ENCODE measurements at regions not wholly inside any gene's neighbourhood (a gene's known extent, or its start where the extent isn't known, plus 50 kb on each side); places are given as distances from the start of the nearest gene placed in this dataset.
A peak's percentile ranks its signal among the peaks of the same experiment; 100 is the strongest.
"Not testable (repeated sequence)": the region's sequence is repeated elsewhere in the genome, so short reads cannot be mapped to it uniquely, and the experiment has no call there.

DNA sequence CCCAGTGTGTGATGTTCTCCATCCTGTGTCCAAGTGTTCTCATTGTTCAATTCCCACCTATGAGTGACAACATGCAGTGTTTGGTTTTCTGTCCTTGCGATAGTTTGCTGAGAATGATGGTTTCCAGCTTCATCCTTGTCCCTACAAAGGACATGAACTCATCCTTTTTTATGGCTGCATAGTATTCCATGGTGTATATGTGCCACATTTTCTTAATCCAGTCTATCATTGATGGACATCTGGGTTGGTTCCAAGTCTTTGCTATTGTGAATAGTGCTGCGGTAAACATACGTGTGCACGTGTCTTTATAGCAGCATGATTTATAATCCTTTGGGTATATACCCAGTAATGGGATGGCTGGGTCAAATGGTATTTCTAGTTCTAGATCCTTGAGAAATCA is 134.3 kb downstream of the CCDC71L start:
- not testable (repeated sequence) for DNase-seq (ENCODE audit: low read depth)

- DNase-seq (ENCODE audit: low read depth): no peak
Measured at GRCh38 chr7:106524690-106525059, 136.3 kb downstream of the CCDC71L start.

DNA sequence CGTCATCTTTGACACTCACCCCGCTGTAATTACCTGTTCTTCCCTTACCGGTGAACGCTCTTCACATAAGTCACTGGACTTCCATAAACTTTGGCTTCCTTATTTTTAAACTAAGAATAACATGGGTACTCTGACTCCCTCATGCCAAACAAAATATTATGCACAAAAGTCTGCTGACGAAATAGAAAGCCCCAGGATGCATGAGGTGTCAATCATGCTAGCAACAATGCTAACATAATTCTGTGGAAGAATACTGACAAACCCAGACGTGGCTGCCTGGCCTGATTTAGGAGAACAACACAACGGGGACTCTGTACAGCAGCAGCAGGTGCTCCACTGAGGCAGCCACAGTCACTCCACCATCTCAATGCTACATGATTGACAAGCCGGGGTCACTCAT is 137.5 kb downstream of the CCDC71L start:
- no peak for DNase-seq (ENCODE audit: low read depth)

DNA sequence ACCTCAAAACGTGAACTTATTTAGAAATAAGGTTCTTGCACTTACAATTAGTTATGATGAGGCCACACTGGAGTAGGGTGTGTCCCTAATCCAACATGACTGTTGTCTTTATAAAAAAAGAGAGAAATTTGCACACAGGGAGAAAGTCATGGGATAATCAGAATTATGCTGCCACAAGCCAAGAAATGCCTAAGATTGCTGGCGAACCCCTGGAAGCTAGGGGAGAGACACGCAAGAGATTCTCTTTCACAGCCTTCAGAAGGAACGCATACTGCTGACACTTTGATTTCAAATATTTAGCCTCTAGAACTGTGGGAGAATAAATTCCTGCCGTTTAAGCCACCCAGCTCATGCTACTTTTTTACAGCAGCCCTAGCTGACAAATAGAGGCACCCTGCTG is 138.3 kb downstream of the CCDC71L start:
- DNase-seq (ENCODE audit: low read depth): no peak

GRCh38 chr7:106521541-106521940 is 139.4 kb downstream of the CCDC71L start:
- DNase-seq (ENCODE audit: low read depth): peak; percentile 2

DNA sequence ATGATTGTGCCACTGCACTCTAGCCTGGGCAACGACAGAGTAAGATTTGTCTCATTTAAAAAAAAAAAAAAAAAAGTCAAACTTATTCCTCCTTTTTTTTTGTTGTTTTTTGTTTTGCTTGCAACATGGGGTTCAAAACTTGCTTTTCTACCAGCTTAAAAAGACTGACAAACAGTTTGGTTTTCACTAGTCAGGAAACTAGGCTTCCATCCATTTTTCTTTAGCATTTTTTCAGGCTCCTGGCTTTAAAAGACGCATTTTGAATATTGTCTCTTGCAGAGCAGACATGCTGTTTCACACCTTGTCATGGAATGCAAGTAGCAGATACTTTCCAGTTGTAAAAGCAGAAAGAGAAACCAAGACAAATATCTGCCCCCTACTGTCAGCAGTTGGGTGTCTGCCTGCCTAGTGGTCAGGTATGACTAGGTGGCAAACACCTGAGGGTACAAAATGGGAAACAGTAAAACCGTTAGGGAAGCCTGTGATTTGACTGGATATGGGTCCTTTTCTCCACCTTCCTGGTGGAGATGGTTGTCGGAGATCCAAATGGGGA is 139.9 kb downstream of the CCDC71L start:
- no peak for DNase-seq (ENCODE audit: low read depth)

GRCh38 chr7:106518967-106519366 is 142.0 kb downstream of the CCDC71L start:
- DNase-seq (ENCODE audit: low read depth): no peak

GRCh38 chr7:106518239-106518638 is 142.7 kb downstream of the CCDC71L start:
- DNase-seq (ENCODE audit: low read depth): no peak

DNA sequence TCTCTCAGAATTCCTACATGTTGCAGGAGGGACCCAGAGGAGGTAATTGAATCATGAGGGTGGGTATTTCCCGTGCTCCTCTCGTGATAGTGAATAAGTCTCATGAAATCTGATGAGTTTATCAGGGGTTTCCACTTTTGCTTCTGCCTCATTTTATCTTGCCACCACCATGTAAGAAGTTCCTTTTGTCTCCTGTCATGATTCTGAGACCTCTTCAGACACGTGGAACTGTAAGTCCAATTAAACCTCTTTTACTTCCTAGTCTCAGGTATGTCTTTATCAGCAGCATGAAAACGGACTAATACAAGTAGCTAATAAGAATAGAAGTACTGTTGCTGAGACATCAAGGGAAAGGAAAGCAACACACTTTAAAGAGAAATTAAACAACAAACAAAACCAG is 143.4 kb downstream of the CCDC71L start:
- no peak for DNase-seq (ENCODE audit: low read depth)

- DNase-seq (ENCODE audit: low read depth): no peak
Measured at GRCh38 chr7:106515321-106515720, 145.6 kb downstream of the CCDC71L start.

DNA sequence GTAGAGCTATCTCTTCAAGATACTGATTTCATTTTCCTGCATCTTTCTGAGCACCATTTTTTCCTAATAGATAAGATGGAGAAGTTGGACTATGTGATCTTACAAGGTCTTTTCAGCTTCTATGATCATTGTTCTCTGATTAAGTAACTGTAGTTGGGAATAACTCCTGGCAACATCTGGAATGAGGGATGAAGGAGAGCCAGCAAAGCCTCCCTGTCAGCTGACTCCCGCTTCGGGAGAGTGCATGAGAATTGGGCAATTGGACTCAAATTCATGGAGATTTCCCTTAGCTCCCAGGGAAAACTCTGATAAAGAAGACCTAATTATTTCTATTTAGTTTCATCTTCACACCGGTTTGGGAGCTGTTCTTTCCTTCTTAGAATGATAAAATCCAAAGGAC is 146.1 kb downstream of the CCDC71L start:
- DNase-seq (ENCODE audit: low read depth): no peak

GRCh38 chr7:106512217-106512616 is 148.7 kb downstream of the CCDC71L start:
- no peak for DNase-seq (ENCODE audit: low read depth)

GRCh38 chr7:106504645-106505044 is 156.3 kb downstream of the CCDC71L start:
- peak; percentile 47 for DNase-seq (ENCODE audit: low read depth)

- DNase-seq (ENCODE audit: low read depth): no peak
Measured at GRCh38 chr7:106504207-106504606, 156.8 kb downstream of the CCDC71L start.

DNA sequence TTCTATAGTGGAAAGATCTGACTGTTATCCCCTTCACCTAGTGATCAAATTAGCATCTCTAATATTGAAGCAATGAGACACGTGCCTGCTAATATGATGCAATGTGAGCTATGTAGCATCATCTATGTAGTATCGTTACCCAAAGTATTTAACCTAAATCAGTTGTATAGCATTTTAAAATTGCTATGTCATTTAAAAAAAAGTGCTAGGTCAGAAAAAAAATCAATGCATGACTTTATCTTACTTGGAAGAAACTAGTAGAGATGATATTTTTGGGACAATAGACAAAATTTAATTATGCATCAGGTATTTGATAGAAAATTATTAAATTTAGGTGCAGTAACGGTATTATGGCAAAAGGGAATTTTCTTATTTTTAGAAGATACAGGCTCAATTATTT is 157.3 kb downstream of the CCDC71L start:
- no peak for DNase-seq (ENCODE audit: low read depth)

- DNase-seq (ENCODE audit: low read depth): no peak
Measured at GRCh38 chr7:106501605-106502580, 159.1 kb downstream of the CCDC71L start.

GRCh38 chr7:106499897-106500296 is 161.1 kb downstream of the CCDC71L start:
- no peak for DNase-seq (ENCODE audit: low read depth)

- DNase-seq (ENCODE audit: low read depth): not testable (repeated sequence)
Measured at GRCh38 chr7:106498005-106498404, 163.0 kb downstream of the CCDC71L start.

- DNase-seq (ENCODE audit: low read depth): no peak
Measured at GRCh38 chr7:106493041-106493731, 167.8 kb downstream of the CCDC71L start.

DNA sequence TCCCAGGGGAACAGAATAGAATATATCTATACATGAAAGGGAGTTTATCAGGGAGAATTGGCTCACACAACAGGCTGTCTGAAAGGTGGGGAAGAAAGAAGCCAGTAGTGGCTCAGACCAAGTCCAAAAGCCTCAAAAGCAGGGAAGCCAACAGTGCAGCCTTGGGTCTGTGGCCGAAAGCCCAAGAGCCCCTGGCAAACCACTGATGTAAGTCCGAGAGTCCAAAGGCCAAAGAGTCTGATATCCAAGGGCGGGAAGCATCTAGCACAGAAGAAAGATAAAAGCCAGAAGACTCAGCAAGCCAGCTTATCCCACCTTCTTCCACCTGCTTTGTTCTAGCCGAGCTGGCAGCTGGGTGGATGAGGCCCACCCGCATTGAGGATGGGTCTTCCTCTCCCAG is 172.5 kb downstream of the CCDC71L start:
- DNase-seq (ENCODE audit: low read depth): no peak

DNA sequence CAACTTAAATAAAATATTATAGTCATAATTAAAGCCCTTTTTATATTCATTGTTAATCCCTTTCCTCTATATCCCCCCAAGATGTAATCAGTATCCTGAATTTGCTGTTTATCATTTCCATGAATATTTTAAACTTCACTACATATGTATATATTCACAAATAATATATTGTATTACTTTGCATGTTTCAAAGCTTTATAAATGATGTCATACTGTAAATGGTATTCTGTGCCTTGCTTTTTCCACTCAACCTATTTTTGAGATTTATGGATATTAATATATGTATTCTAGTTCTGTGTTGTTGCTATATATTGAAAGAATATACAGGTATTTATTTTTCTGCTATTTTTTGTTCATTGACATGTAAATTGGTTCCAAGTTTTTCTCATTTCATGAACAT is 173.1 kb downstream of the CCDC71L start:
- DNase-seq (ENCODE audit: low read depth): no peak

DNA sequence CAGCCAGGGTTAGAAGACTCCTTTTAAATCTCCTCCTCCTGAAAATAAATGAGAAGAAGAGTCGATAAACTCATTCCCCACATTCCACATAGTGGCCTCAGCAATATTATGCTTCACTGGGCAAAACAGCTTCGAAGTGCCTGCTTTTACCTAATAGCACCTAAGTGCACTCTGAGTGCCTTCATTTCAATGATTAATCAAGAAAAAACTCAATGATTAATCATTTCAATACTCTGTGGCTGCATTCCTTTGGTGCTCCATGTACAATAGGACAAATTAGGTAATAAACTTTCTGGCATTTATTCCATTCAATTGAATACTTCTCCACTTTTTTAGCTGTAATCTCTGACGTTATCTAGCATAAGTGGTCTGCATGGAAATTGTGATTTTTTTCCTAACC is 174.6 kb downstream of the CCDC71L start:
- peak; percentile 53 for DNase-seq (ENCODE audit: low read depth)
